ENCODE measurements at regions not wholly inside any gene's neighbourhood (a gene's known extent, or its start where the extent isn't known, plus 50 kb on each side); places are given as distances from the start of the nearest gene placed in this dataset.

- TF ChIP-seq GATA3 (IDR thresholded peaks at IDR 0.05; ENCODE audit: low read depth, low read length) (no peak), GATA2 (IDR thresholded peaks at IDR 0.05; ENCODE audit: low read depth, low read length) (no peak)
Observed at GRCh38 chr15:38782156-38782555, 217.5 kb upstream of the RASGRP1 start.

Measured in SH-SY5Y (cell line).